GM21723 (cell line): ENCODE measurements at regions not wholly inside any gene's neighbourhood (a gene's known extent, or its start where the extent isn't known, plus 50 kb on each side); places are given as distances from the start of the nearest gene placed in this dataset.

Source experiments
- ATAC-seq: cut with Tn5 transposase; IDR thresholded peaks from one replicate; pipeline ENCODE4 v1.9.1; 2021; ENCODE audit warnings: mild to moderate bottlenecking, moderate library complexity; ENCODE audit not compliant: unreplicated experiment

GRCh38 chr14:66056926-66057552 lies 429.1 kb upstream of the CCDC196 start:
- ATAC-seq, result no peak

GRCh38 chr14:66065188-66065587 lies 421.0 kb upstream of the CCDC196 start:
- no peak for ATAC-seq

GRCh38 chr14:66066981-66067776 lies 419.0 kb upstream of the CCDC196 start:
- ATAC-seq, result no peak

GRCh38 chr14:66069036-66069435 lies 417.1 kb upstream of the CCDC196 start:
- ATAC-seq, result no peak

- ATAC-seq, result no peak
These were observed 416.2 kb upstream of the CCDC196 start for GRCh38 chr14:66069830-66070541.

- peak; percentile 54 for ATAC-seq
These were observed 415.4 kb upstream of the CCDC196 start for GRCh38 chr14:66070542-66071319.

- no peak for ATAC-seq
These were observed 413.7 kb upstream of the CCDC196 start for GRCh38 chr14:66072190-66073084.

- no peak for ATAC-seq
These were observed 411.6 kb upstream of the CCDC196 start for GRCh38 chr14:66074537-66074936.

GRCh38 chr14:66076176-66076575 lies 410.0 kb upstream of the CCDC196 start:
- no peak for ATAC-seq

- no peak for ATAC-seq
These were observed 408.2 kb upstream of the CCDC196 start for GRCh38 chr14:66078006-66078405.

GRCh38 chr14:66081594-66082376 lies 404.4 kb upstream of the CCDC196 start:
- no peak for ATAC-seq

- no peak for ATAC-seq
These were observed 400.9 kb upstream of the CCDC196 start for GRCh38 chr14:66085224-66085623.

- no peak for ATAC-seq
These were observed 400.5 kb upstream of the CCDC196 start for GRCh38 chr14:66085665-66086064.

- ATAC-seq, result no peak
These were observed 398.9 kb upstream of the CCDC196 start for GRCh38 chr14:66087231-66087630.

- ATAC-seq, result no peak
These were observed 397.5 kb upstream of the CCDC196 start for GRCh38 chr14:66088656-66089055.

- ATAC-seq, result no peak
These were observed 394.0 kb upstream of the CCDC196 start for GRCh38 chr14:66092206-66092605.

GRCh38 chr14:66092748-66093147 lies 393.4 kb upstream of the CCDC196 start:
- no peak for ATAC-seq

- no peak for ATAC-seq
These were observed 392.0 kb upstream of the CCDC196 start for GRCh38 chr14:66094001-66094727.

GRCh38 chr14:66099451-66099850 lies 386.7 kb upstream of the CCDC196 start:
- no peak for ATAC-seq
